H4 (cell line): ENCODE measurements at regions not wholly inside any gene's neighbourhood (a gene's known extent, or its start where the extent isn't known, plus 50 kb on each side); places are given as distances from the start of the nearest gene placed in this dataset.

Experiments
- DNase-seq: peaks from one replicate; pipeline ENCODE4 v3.0.0-alpha.2; 2015; ENCODE audit warnings: low spot score

- no peak for DNase-seq
Observed at GRCh38 chr9:7239708-7240107, 481.9 kb downstream of the KDM4C start.

- no peak for DNase-seq
Observed at GRCh38 chr9:7238247-7238637, 480.5 kb downstream of the KDM4C start.

- DNase-seq = no peak
Observed at GRCh38 chr9:7237473-7238246, 479.9 kb downstream of the KDM4C start.

- DNase-seq = no peak
Observed at GRCh38 chr9:7236186-7236585, 478.4 kb downstream of the KDM4C start.

GRCh38 chr9:7234144-7234543 lies 476.4 kb downstream of the KDM4C start:
- DNase-seq = no peak

GRCh38 chr9:7229571-7229970 lies 471.8 kb downstream of the KDM4C start:
- no peak for DNase-seq

- no peak for DNase-seq
Observed at GRCh38 chr9:7228726-7229125, 471.0 kb downstream of the KDM4C start.

GRCh38 chr9:7227951-7228350 lies 470.2 kb downstream of the KDM4C start:
- DNase-seq = no peak

GRCh38 chr9:7226007-7226640 lies 468.4 kb downstream of the KDM4C start:
- DNase-seq = no peak
